ENCODE measurements at regions not wholly inside any gene's neighbourhood (a gene's known extent, or its start where the extent isn't known, plus 50 kb on each side); places are given as distances from the start of the nearest gene placed in this dataset.

DNA sequence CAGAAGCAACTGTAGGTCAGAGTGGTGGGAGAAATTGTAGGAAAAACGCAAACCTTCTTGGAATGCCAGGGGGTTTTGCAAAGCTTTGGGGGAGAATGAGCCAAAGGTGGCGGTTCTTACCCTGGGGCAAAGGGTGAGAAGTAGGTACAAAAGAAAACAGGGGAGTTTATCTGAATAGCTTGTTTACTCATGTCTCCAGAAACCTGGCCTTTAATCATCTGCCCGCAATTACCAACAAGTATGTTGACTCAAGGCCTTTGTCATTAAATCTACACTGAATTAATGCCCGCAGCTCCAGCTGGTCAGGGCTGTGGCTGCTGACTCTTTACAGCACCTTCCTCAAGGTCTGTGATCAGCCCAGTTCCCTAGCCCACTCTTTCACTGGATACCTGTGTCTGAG, 320.1 kb downstream of the CBLN1 start:
- Histone ChIP-seq H3K4me2 (ENCODE audit: low read length) (no peak overlapping the region), H3K36me3 (ENCODE audit: control insufficient read depth, low read length) (no peaks in the 10 kb centered on the region), H3K4me3 (ENCODE audit: low read length) (no peak overlapping the region), H3K79me2 (ENCODE audit: control insufficient read depth, low read length) (no peaks in the 10 kb centered on the region), H3K27me3 (ENCODE audit: control insufficient read depth, low read length) (no peaks in the 10 kb centered on the region), H3K9me2 (replicated peaks; ENCODE audit: control insufficient read depth, low read length) (no peaks in the 10 kb centered on the region), H3K4me1 (ENCODE audit: control insufficient read depth, low read length) (no peaks in the 10 kb centered on the region), H3K9me3 (ENCODE audit: control insufficient read depth, insufficient read depth, low read length) (no peaks in the 10 kb centered on the region), H3K27ac (ENCODE audit: low read depth, low read length) (no peak overlapping the region), H3F3A (ENCODE audit: control insufficient read depth, insufficient read depth) (no peaks in the 10 kb centered on the region), H4K20me1 (ENCODE audit: control insufficient read depth, insufficient read depth, low read depth, low read length) (no peaks in the 10 kb centered on the region)
- TF ChIP-seq EZH2phosphoT487 (IDR thresholded peaks at IDR 0.05; ENCODE audit: borderline replicate concordance, low read length) = no peak

DNA sequence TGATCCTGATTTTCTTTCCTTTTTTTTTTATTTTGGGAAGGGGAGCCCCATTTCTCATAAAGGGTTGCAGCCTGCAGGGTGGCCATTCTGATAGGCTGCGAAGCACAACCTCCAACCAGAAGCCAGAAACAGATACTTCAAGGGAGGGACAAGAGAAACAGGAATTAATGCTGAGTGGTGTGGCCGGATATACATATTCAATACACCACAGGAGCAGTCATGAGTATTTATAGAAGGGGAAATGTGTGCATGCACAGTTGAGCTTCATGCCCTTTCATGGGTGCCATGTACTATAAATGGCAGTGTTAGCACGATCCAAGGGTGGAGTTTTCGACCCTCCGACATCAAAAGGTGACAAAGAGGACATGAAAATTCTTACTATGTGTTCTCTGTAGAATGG, 320.8 kb downstream of the CBLN1 start:
- no peak overlapping the region for H3K27ac ChIP-seq (ENCODE audit: low read depth, low read length)
- no peaks in the 10 kb centered on the region for H3K9me2 ChIP-seq (replicated peaks; ENCODE audit: control insufficient read depth, low read length)
- H3K27me3 ChIP-seq (ENCODE audit: control insufficient read depth, low read length) = no peaks in the 10 kb centered on the region
- TF ChIP-seq EZH2phosphoT487 (IDR thresholded peaks at IDR 0.05; ENCODE audit: borderline replicate concordance, low read length) (no peak), CTCF (IDR thresholded peaks at IDR 0.05; ENCODE audit: low read depth, low read length, poor library complexity, severe bottlenecking) (no peak)
- no peaks in the 10 kb centered on the region for H3K4me1 ChIP-seq (ENCODE audit: control insufficient read depth, low read length)
- no peaks in the 10 kb centered on the region for H3K9me3 ChIP-seq (ENCODE audit: control insufficient read depth, insufficient read depth, low read length)
- H4K20me1 ChIP-seq (ENCODE audit: control insufficient read depth, insufficient read depth, low read depth, low read length) = no peaks in the 10 kb centered on the region
- H3K36me3 ChIP-seq (ENCODE audit: control insufficient read depth, low read length) = no peaks in the 10 kb centered on the region
- H3F3A ChIP-seq (ENCODE audit: control insufficient read depth, insufficient read depth) = no peaks in the 10 kb centered on the region
- no peak overlapping the region for H3K4me3 ChIP-seq (ENCODE audit: low read length)
- H3K79me2 ChIP-seq (ENCODE audit: control insufficient read depth, low read length) = no peaks in the 10 kb centered on the region
- H3K4me2 ChIP-seq (ENCODE audit: low read length) = no peak overlapping the region

DNA sequence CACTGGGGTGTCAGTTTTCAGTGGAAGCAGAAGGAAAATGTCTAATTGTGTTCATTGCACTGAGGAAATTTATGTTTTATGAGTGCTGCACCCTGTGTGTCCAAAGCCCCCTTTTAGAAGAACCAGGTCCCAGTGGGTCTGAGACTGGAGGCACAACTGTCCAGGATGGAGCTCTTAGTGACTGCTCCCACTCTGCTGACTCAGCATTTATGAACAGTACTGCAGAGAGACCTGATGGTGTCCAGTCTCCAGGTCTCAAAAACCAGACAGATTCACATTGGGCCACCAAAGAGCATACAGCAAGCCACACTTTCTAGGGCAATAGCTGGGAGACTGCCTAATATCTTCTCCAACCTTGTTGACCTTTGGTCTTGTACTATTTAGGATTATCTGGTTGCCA, 321.9 kb downstream of the CBLN1 start:
- Histone ChIP-seq H3K79me2 (ENCODE audit: control insufficient read depth, low read length) (no peaks in the 10 kb centered on the region), H3K4me3 (ENCODE audit: low read length) (no peak overlapping the region), H3K27me3 (ENCODE audit: control insufficient read depth, low read length) (no peaks in the 10 kb centered on the region), H4K20me1 (ENCODE audit: control insufficient read depth, insufficient read depth, low read depth, low read length) (no peaks in the 10 kb centered on the region), H3K4me2 (ENCODE audit: low read length) (no peak overlapping the region), H3K4me1 (ENCODE audit: control insufficient read depth, low read length) (no peaks in the 10 kb centered on the region), H3K36me3 (ENCODE audit: control insufficient read depth, low read length) (no peaks in the 10 kb centered on the region), H3F3A (ENCODE audit: control insufficient read depth, insufficient read depth) (no peaks in the 10 kb centered on the region), H3K9me3 (ENCODE audit: control insufficient read depth, insufficient read depth, low read length) (no peaks in the 10 kb centered on the region), H3K9me2 (replicated peaks; ENCODE audit: control insufficient read depth, low read length) (no peaks in the 10 kb centered on the region), H3K27ac (ENCODE audit: low read depth, low read length) (no peak overlapping the region)
- TF ChIP-seq CTCF (IDR thresholded peaks at IDR 0.05; ENCODE audit: low read depth, low read length, poor library complexity, severe bottlenecking) = no peak

DNA sequence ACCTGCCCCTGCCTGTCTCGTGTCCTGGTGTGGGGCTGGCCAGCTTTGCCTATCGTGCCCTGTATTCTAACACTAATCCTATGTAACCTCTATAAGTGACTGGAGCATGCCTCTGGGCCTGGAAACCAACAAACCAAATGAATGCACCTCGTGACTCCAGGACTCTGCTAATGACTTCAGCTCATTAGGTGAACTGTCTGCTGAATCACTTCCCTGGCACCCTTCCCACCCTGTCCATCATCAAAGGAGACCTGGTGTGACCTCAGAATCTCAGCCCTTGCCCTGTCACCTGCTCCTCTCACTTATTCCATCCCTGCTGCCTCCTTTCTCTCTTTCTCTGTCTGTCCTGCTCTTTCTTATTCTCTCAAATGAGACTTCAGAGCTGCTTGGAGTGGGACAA, 322.4 kb downstream of the CBLN1 start:
- Histone ChIP-seq H3K9me2 (replicated peaks; ENCODE audit: control insufficient read depth, low read length) (no peaks in the 10 kb centered on the region), H3F3A (ENCODE audit: control insufficient read depth, insufficient read depth) (no peaks in the 10 kb centered on the region), H3K36me3 (ENCODE audit: control insufficient read depth, low read length) (no peaks in the 10 kb centered on the region), H3K4me3 (ENCODE audit: low read length) (no peak overlapping the region), H4K20me1 (ENCODE audit: control insufficient read depth, insufficient read depth, low read depth, low read length) (no peaks in the 10 kb centered on the region), H3K4me1 (ENCODE audit: control insufficient read depth, low read length) (no peaks in the 10 kb centered on the region), H3K9me3 (ENCODE audit: control insufficient read depth, insufficient read depth, low read length) (no peaks in the 10 kb centered on the region), H3K79me2 (ENCODE audit: control insufficient read depth, low read length) (no peaks in the 10 kb centered on the region), H3K4me2 (ENCODE audit: low read length) (no peak overlapping the region), H3K27me3 (ENCODE audit: control insufficient read depth, low read length) (no peaks in the 10 kb centered on the region), H3K27ac (ENCODE audit: low read depth, low read length) (no peak overlapping the region)
- TF ChIP-seq EZH2phosphoT487 (IDR thresholded peaks at IDR 0.05; ENCODE audit: borderline replicate concordance, low read length) (no peak), CTCF (IDR thresholded peaks at IDR 0.05; ENCODE audit: low read depth, low read length, poor library complexity, severe bottlenecking) (no peak)
